Suprapubic skin (tissue), 4 donors: ENCODE measurements at regions not wholly inside any gene's neighbourhood (a gene's known extent, or its start where the extent isn't known, plus 50 kb on each side); places are given as distances from the start of the nearest gene placed in this dataset.

Experiments used
- EP300 ChIP-seq: sonication (generic); formaldehyde crosslinking; IDR thresholded peaks from one replicate; pipeline ENCODE4 v1.6.1; 2017; ENCODE audit warnings: antibody characterized with exemption
- POLR2A ChIP-seq, 2 donors: fragments of 450-650 bp; IDR thresholded peaks; one replicate each; pipeline ENCODE4 v1.6.1; 2017; ENCODE audit warnings: antibody characterized with exemption in 2 of 2, mild to moderate bottlenecking in 2 of 2, moderate library complexity in 2 of 2
- POLR2AphosphoS5 ChIP-seq, 3 donors: sonication (generic); formaldehyde crosslinking; IDR thresholded peaks; one replicate each; pipeline ENCODE4 v1.6.1; 2017; ENCODE audit warnings: antibody characterized with exemption in 3 of 3
- TF ChIP-seq, protein P1 (sequence below), 2 donors: fragments of 200-600 bp in 1 of 2; fragments of 450-650 bp in 1 of 2; sonication (generic) in 1 of 2; IDR thresholded peaks; one replicate each; pipeline ENCODE4 v1.5.1; 2016 to 2019; ENCODE audit warnings: antibody characterized with exemption in 2 of 2, mild to moderate bottlenecking in 1 of 2, moderate library complexity in 1 of 2

DNA sequence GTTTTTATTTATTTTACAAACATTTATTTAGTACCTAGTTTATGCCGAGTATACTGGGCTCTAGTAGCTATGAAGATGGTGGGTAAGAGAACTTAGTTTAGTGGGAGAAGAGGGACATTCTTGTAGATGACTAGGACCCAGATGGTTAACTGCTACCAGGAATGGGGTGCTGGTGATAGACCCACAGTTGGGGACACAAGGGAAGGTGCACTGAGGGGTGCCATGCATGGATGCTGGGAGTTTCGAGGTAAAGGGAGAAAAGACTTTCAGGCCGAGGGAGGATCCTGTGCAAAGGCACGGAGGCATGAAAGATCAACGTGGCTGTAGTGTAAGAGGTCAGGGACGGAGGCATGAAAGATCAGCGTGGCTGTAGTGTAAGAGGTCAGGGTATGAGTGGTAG is 204.2 kb upstream of the HABP2 start:
- TF ChIP-seq, protein P1, sequence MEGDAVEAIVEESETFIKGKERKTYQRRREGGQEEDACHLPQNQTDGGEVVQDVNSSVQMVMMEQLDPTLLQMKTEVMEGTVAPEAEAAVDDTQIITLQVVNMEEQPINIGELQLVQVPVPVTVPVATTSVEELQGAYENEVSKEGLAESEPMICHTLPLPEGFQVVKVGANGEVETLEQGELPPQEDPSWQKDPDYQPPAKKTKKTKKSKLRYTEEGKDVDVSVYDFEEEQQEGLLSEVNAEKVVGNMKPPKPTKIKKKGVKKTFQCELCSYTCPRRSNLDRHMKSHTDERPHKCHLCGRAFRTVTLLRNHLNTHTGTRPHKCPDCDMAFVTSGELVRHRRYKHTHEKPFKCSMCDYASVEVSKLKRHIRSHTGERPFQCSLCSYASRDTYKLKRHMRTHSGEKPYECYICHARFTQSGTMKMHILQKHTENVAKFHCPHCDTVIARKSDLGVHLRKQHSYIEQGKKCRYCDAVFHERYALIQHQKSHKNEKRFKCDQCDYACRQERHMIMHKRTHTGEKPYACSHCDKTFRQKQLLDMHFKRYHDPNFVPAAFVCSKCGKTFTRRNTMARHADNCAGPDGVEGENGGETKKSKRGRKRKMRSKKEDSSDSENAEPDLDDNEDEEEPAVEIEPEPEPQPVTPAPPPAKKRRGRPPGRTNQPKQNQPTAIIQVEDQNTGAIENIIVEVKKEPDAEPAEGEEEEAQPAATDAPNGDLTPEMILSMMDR (IDR thresholded peaks at IDR 0.05), result no peak
- TF ChIP-seq EP300 (no peak), POLR2AphosphoS5 (IDR thresholded peaks at IDR 0.05) (no peak), POLR2A (IDR thresholded peaks at IDR 0.05) (no peak)
